ENCODE measurements at regions not wholly inside any gene's neighbourhood (a gene's known extent, or its start where the extent isn't known, plus 50 kb on each side); places are given as distances from the start of the nearest gene placed in this dataset.
A peak's percentile ranks its signal among the peaks of the same experiment; 100 is the strongest.

GRCh38 chr5:175808711-175809110, 62.7 kb upstream of the CPLX2 start:
- no peak for DNase-seq

- DNase-seq: no peak
Observed at GRCh38 chr5:175809531-175810121, 61.8 kb upstream of the CPLX2 start.

- no peak for DNase-seq
Observed at GRCh38 chr5:175810457-175810856, 60.9 kb upstream of the CPLX2 start.

GRCh38 chr5:175811589-175811988, 59.8 kb upstream of the CPLX2 start:
- DNase-seq: no peak

- no peak for DNase-seq
Observed at GRCh38 chr5:175813943-175814630, 57.3 kb upstream of the CPLX2 start.

- DNase-seq: peak in 1 of 2 experiments; percentile 24
Observed at GRCh38 chr5:175814691-175815090, 56.7 kb upstream of the CPLX2 start.

GRCh38 chr5:175815126-175815913, 56.1 kb upstream of the CPLX2 start:
- no peak for DNase-seq

- no peak for DNase-seq
Observed at GRCh38 chr5:175816348-175816747, 55.0 kb upstream of the CPLX2 start.

GRCh38 chr5:175819090-175819425, 52.3 kb upstream of the CPLX2 start:
- no peak for DNase-seq

- peak in 1 of 2 experiments; percentile 16 for DNase-seq
Observed at GRCh38 chr5:175820230-175820629, 51.1 kb upstream of the CPLX2 start.
